Neural progenitor cell (in vitro differentiated cells): ENCODE measurements at regions not wholly inside any gene's neighbourhood (a gene's known extent, or its start where the extent isn't known, plus 50 kb on each side); places are given as distances from the start of the nearest gene placed in this dataset.

Experiments
- EZH2 ChIP-seq: fragments of 200-600 bp; sonication (generic); IDR thresholded peaks from 2 replicates; pipeline ENCODE4 v1.6.1; 2017; ENCODE audit warnings: antibody characterized with exemption, mild to moderate bottlenecking, moderate library complexity
- EZH2phosphoT487 ChIP-seq: fragments of 200-600 bp; sonication (generic); IDR thresholded peaks from 2 replicates; pipeline ENCODE4 v1.6.1; 2017; ENCODE audit warnings: antibody characterized with exemption
- TF ChIP-seq, protein P1 (sequence below): fragments of 200-600 bp; sonication (generic); IDR thresholded peaks from 2 replicates; pipeline ENCODE4 v1.5.1; 2017; ENCODE audit warnings: antibody characterized with exemption, mild to moderate bottlenecking

DNA sequence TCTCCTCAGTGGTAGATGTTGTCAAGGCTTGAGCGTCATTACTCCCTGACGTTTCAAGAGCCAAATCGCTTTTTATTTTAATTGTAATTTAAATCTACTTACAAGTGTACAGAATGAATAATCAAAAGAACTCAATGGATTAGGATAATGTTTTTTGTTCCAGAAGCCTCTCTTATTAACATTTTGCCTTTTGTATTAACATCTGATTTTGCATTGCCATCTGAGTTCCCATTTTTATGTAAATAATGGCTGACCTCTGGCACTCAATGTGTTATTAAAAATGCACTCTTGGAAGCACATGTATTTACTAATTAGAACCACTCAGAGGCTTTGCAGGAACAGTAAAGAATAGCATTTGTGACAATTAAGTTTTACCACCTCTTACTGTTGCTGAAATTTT lies 411.0 kb downstream of the EPHA5 start:
- TF ChIP-seq, protein P1, sequence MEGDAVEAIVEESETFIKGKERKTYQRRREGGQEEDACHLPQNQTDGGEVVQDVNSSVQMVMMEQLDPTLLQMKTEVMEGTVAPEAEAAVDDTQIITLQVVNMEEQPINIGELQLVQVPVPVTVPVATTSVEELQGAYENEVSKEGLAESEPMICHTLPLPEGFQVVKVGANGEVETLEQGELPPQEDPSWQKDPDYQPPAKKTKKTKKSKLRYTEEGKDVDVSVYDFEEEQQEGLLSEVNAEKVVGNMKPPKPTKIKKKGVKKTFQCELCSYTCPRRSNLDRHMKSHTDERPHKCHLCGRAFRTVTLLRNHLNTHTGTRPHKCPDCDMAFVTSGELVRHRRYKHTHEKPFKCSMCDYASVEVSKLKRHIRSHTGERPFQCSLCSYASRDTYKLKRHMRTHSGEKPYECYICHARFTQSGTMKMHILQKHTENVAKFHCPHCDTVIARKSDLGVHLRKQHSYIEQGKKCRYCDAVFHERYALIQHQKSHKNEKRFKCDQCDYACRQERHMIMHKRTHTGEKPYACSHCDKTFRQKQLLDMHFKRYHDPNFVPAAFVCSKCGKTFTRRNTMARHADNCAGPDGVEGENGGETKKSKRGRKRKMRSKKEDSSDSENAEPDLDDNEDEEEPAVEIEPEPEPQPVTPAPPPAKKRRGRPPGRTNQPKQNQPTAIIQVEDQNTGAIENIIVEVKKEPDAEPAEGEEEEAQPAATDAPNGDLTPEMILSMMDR = no peak
- TF ChIP-seq EZH2 (no peak), EZH2phosphoT487 (no peak)
